B cell (primary cell): ENCODE measurements at regions not wholly inside any gene's neighbourhood (a gene's known extent, or its start where the extent isn't known, plus 50 kb on each side); places are given as distances from the start of the nearest gene placed in this dataset.

Source experiments
- EZH2 ChIP-seq: IDR thresholded peaks from 2 replicates; pipeline ENCODE4 v1.6.1; 2012; ENCODE audit warnings: borderline replicate concordance, low read depth, mild to moderate bottlenecking, moderate library complexity, low read length; ENCODE audit not compliant: insufficient read depth, poor library complexity, severe bottlenecking
- TF ChIP-seq, protein P1 (sequence below): fragments of 200-600 bp; IDR thresholded peaks from one replicate; pipeline ENCODE4 v1.8.0; 2022; ENCODE audit warnings: antibody characterized with exemption, mild to moderate bottlenecking

DNA sequence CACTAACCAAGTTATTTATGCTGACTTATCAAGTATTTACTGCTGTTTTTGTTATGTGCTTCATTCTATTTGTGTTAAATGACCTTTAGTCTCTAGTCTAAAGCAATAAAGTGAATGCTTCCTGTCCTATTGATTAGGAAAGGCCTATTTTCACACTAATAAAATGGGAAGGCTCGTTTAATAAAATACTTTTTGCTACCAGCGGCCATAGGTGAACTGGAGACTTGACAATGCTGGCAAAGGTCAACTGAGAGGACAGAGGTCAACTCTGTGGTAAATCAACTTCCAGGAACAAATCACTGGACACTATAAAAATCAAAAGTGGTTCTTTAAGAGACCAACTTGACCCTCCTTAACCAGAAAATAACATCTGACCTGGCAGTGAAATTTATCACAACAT is 634.3 kb downstream of the ISL1 start:
- TF ChIP-seq, protein P1, sequence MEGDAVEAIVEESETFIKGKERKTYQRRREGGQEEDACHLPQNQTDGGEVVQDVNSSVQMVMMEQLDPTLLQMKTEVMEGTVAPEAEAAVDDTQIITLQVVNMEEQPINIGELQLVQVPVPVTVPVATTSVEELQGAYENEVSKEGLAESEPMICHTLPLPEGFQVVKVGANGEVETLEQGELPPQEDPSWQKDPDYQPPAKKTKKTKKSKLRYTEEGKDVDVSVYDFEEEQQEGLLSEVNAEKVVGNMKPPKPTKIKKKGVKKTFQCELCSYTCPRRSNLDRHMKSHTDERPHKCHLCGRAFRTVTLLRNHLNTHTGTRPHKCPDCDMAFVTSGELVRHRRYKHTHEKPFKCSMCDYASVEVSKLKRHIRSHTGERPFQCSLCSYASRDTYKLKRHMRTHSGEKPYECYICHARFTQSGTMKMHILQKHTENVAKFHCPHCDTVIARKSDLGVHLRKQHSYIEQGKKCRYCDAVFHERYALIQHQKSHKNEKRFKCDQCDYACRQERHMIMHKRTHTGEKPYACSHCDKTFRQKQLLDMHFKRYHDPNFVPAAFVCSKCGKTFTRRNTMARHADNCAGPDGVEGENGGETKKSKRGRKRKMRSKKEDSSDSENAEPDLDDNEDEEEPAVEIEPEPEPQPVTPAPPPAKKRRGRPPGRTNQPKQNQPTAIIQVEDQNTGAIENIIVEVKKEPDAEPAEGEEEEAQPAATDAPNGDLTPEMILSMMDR: no peak
- TF ChIP-seq EZH2: no peak
